GM12891 (cell line): ENCODE measurements at regions not wholly inside any gene's neighbourhood (a gene's known extent, or its start where the extent isn't known, plus 50 kb on each side); places are given as distances from the start of the nearest gene placed in this dataset.

ENCODE experiments used
- POLR2A ChIP-seq: IDR thresholded peaks from 2 replicates; pipeline ENCODE4 v1.6.1; 2011; ENCODE audit warnings: low read depth, low read length, control low read depth
- POLR2AphosphoS5 ChIP-seq: IDR thresholded peaks from 2 replicates; pipeline ENCODE4 v1.6.1; 2011; ENCODE audit warnings: low read depth, low read length, control low read depth
- TAF1 ChIP-seq: IDR thresholded peaks from 2 replicates; pipeline ENCODE4 v1.6.1; 2011; ENCODE audit warnings: low read depth, low read length, control low read depth

GRCh38 chr1:94646141-94646643, 104.6 kb upstream of the F3 start:
- TF ChIP-seq POLR2AphosphoS5 (no peak), TAF1 (no peak), POLR2A (no peak)
